Neutrophil (primary cell): ENCODE measurements at regions not wholly inside any gene's neighbourhood (a gene's known extent, or its start where the extent isn't known, plus 50 kb on each side); places are given as distances from the start of the nearest gene placed in this dataset.

Experiments
- H3K27ac ChIP-seq: fragments of 200-600 bp; sonication (generic); 2 replicates; pipeline ENCODE4 v1.5.1; 2016; ENCODE audit warnings: mild to moderate bottlenecking, moderate library complexity
- H3K27me3 ChIP-seq: fragments of 200-600 bp; sonication (generic); 2 replicates; pipeline ENCODE4 v1.6.0; 2016; ENCODE audit warnings: mild to moderate bottlenecking
- H3K36me3 ChIP-seq: fragments of 200-600 bp; sonication (generic); 2 replicates; pipeline ENCODE4 v1.5.1; 2017
- H3K4me1 ChIP-seq, 2 experiments: fragments of 200-600 bp in 1 of 2; sonication (generic) in 1 of 2; 1 replicate in 1 of 2; 2 replicates in 1 of 2; pipeline versions ENCODE4 v1.5.1 to v1.6.1; 2013 to 2016; ENCODE audit warnings: low read depth in 1 of 2, low read length in 1 of 2, mild to moderate bottlenecking in 1 of 2, moderate library complexity in 1 of 2; ENCODE audit not compliant: control insufficient read depth in 1 of 2, insufficient read depth in 1 of 2
- H3K4me3 ChIP-seq, 2 experiments: fragments of 200-600 bp in 1 of 2; sonication (generic) in 1 of 2; 1 replicate in 1 of 2; 2 replicates in 1 of 2; pipeline ENCODE4 v1.5.1; 2013 to 2016; ENCODE audit warnings: low read depth in 1 of 2, low read length in 1 of 2, mild to moderate bottlenecking in 1 of 2, moderate library complexity in 1 of 2
- H3K9me3 ChIP-seq: fragments of 200-600 bp; sonication (generic); 2 replicates; pipeline ENCODE4 v1.5.1; 2016
- TF ChIP-seq, protein P1 (sequence below): fragments of 200-600 bp; sonication (generic); IDR thresholded peaks from 2 replicates; pipeline ENCODE4 v1.5.1; 2016; ENCODE audit warnings: antibody characterized with exemption

GRCh38 chr18:28972333-28972907, 795.5 kb upstream of the CDH2 start:
- H3K9me3 ChIP-seq: peaks cover 3% of the 10 kb centered on the region
- TF ChIP-seq, protein P1, sequence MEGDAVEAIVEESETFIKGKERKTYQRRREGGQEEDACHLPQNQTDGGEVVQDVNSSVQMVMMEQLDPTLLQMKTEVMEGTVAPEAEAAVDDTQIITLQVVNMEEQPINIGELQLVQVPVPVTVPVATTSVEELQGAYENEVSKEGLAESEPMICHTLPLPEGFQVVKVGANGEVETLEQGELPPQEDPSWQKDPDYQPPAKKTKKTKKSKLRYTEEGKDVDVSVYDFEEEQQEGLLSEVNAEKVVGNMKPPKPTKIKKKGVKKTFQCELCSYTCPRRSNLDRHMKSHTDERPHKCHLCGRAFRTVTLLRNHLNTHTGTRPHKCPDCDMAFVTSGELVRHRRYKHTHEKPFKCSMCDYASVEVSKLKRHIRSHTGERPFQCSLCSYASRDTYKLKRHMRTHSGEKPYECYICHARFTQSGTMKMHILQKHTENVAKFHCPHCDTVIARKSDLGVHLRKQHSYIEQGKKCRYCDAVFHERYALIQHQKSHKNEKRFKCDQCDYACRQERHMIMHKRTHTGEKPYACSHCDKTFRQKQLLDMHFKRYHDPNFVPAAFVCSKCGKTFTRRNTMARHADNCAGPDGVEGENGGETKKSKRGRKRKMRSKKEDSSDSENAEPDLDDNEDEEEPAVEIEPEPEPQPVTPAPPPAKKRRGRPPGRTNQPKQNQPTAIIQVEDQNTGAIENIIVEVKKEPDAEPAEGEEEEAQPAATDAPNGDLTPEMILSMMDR: no peak
- H3K27me3 ChIP-seq: no peaks in the 10 kb centered on the region
- no peaks in the 10 kb centered on the region for H3K36me3 ChIP-seq
- H3K4me1 ChIP-seq: no peaks in the 10 kb centered on the region
- no peak overlapping the region for H3K27ac ChIP-seq
- no peak overlapping the region for H3K4me3 ChIP-seq

DNA sequence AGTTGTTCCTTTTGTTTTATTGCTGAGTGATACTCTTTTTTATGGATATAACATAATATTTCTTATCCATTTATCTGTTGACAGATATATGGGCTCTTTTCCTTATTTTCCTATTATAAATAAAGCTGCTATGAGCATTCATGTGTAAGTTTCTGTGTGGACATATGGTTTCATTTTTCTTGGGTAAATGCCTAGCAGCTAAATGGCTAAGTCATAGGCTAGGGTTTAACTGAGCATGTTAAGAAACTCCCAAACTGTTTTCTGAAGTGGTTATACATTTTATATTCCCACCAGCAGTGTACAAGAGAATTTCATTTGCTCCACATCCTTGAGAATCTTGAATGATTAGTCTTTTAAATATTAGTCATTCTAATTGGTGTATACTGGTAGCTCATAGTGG, 786.6 kb upstream of the CDH2 start:
- Histone ChIP-seq H3K9me3 (no peaks in the 10 kb centered on the region), H3K4me1 (no peaks in the 10 kb centered on the region)

GRCh38 chr18:28961669-28962228, 784.8 kb upstream of the CDH2 start:
- Histone ChIP-seq H3K27ac (no peak overlapping the region), H3K36me3 (no peaks in the 10 kb centered on the region), H3K4me1 (no peaks in the 10 kb centered on the region), H3K4me3 (no peak overlapping the region), H3K9me3 (no peaks in the 10 kb centered on the region), H3K27me3 (no peaks in the 10 kb centered on the region)
- TF ChIP-seq, protein P1: no peak

More for the DNA sequence above, 786.6 kb upstream of the CDH2 start:
- Histone ChIP-seq H3K27me3 (no peaks in the 10 kb centered on the region), H3K36me3 (no peaks in the 10 kb centered on the region), H3K4me3 (no peak overlapping the region), H3K27ac (no peak overlapping the region)
- TF ChIP-seq, protein P1: no peak

GRCh38 chr18:28960146-28960545, 783.2 kb upstream of the CDH2 start:
- Histone ChIP-seq H3K36me3 (no peaks in the 10 kb centered on the region), H3K4me3 (no peak overlapping the region), H3K4me1 (no peaks in the 10 kb centered on the region), H3K9me3 (no peaks in the 10 kb centered on the region), H3K27ac (no peak overlapping the region), H3K27me3 (no peaks in the 10 kb centered on the region)
- TF ChIP-seq, protein P1: no peak

- no peaks in the 10 kb centered on the region for H3K27me3 ChIP-seq
- no peaks in the 10 kb centered on the region for H3K36me3 ChIP-seq
- H3K4me3 ChIP-seq: no peak overlapping the region
- no peaks in the 10 kb centered on the region for H3K9me3 ChIP-seq
- H3K27ac ChIP-seq: no peak overlapping the region
- TF ChIP-seq, protein P1: no peak
- no peaks in the 10 kb centered on the region for H3K4me1 ChIP-seq
These were observed 775.4 kb upstream of the CDH2 start for GRCh38 chr18:28952339-28952738.
